GM18499 (cell line): ENCODE measurements at regions not wholly inside any gene's neighbourhood (a gene's known extent, or its start where the extent isn't known, plus 50 kb on each side); places are given as distances from the start of the nearest gene placed in this dataset.
A peak's percentile ranks its signal among the peaks of the same experiment; 100 is the strongest.

ENCODE experiments used
- ATAC-seq: cut with Tn5 transposase; IDR thresholded peaks from one replicate; pipeline ENCODE4 v1.9.1; 2021; ENCODE audit warnings: moderate number of reproducible peaks; ENCODE audit not compliant: insufficient read depth, unreplicated experiment

DNA sequence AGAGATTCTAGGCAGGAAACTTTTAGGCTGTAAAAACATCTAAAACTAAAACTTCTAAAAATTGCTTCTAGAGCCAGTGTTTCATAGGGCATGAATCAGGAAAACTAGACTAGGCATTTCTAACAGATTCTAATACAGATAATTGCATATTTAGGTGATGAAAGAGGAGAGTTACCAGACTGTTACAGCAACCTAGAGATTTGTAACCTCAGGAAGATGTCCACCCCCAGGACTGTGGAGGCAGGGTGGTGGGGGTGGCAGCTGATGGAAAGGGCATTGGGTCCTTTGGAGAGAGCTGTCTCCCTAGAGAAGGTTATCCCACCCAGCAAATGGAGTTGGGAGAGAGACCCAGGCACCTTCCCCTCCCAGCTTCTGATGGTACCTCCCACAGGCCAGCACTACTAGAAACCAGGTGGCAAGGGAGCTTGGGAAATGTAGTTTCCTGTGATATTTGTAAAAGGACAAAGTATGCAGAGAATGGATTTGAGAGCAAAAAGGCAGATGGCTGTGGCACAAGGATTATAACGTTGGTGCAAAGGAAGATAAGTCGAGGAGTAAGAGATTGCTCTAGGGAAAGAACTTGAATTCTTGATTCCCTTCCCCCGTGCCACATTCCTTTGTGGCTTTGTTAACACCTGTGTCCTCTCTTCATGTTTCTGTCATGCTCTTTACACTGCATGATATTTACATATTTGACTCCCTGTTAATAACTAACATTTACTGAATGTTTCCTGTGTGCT, 75.6 kb upstream of the MGAT5 start:
- ATAC-seq = no peak

- peak; percentile 64 for ATAC-seq
These were observed 72.7 kb upstream of the MGAT5 start for GRCh38 chr2:134181219-134181618.

GRCh38 chr2:134183679-134184078, 70.2 kb upstream of the MGAT5 start:
- no peak for ATAC-seq

- no peak for ATAC-seq
These were observed 68.2 kb upstream of the MGAT5 start for GRCh38 chr2:134185639-134186038.

GRCh38 chr2:134189009-134189720, 64.7 kb upstream of the MGAT5 start:
- no peak for ATAC-seq

- ATAC-seq = no peak
These were observed 63.6 kb upstream of the MGAT5 start for GRCh38 chr2:134190062-134190806.

- ATAC-seq = no peak
These were observed 63.1 kb upstream of the MGAT5 start for GRCh38 chr2:134190807-134191203.

- ATAC-seq = no peak
These were observed 62.0 kb upstream of the MGAT5 start for GRCh38 chr2:134191835-134192234.

- ATAC-seq = no peak
These were observed 60.9 kb upstream of the MGAT5 start for GRCh38 chr2:134193006-134193405.

- ATAC-seq = no peak
These were observed 59.4 kb upstream of the MGAT5 start for GRCh38 chr2:134194519-134194918.

DNA sequence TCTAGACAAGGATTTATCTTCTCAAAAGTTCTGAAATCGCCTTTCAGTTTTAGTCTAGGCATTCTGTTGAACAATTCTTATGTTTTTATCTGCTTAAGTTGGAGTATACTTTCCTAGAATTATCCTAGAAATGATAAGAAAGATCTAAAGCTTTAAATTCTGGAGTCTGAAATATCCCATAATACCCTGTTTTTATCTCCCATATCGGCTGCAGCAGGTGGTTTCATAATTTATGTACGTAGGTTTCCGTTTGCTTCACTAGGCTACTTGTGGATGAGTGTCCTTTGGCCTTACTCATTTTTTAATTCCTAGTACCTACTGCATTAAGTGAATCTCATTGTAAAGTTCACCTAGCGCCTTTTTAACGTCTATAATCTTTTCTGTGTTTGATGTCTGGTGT, 58.5 kb upstream of the MGAT5 start:
- ATAC-seq = no peak

DNA sequence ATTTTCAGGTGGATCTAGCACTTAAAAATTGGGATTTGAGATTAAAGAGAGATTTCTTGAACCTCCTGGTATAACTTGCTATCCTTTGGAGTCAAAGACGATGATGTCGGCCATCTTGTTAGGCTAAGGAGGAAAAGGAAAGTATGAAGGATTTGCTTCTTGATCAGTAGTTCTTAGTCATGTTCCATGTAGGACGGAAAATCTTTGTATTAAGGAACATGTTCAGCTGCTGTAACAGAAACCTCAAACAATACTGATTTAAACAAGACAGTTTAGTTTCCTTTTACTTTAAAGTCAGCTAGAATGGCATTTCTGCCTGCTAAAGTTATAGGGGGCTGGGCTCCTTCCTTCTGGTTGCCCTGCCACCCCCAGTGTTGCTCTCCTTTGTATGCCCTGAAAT, 56.4 kb upstream of the MGAT5 start:
- ATAC-seq = no peak

- ATAC-seq = no peak
These were observed 55.8 kb upstream of the MGAT5 start for GRCh38 chr2:134198006-134198634.

DNA sequence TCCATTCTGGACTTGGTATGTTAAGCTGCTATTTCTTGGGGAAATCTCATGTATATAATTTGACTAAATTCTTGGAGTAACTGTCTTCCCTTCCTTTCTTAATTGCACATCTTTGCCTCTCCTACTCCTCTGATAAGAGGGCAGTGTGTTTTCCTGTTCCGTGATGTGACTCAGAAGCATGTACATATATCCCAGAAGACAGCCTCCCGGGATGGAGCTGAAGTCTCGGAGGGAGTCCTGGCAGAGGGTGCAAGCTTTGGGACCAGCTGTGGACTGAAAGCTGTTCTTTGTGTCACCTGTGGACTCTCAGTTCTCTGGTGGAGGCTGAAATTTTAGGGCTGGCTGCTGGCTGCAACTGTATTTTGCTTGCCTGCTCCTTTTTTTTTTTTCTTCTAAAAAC, 54.7 kb upstream of the MGAT5 start:
- ATAC-seq = no peak

DNA sequence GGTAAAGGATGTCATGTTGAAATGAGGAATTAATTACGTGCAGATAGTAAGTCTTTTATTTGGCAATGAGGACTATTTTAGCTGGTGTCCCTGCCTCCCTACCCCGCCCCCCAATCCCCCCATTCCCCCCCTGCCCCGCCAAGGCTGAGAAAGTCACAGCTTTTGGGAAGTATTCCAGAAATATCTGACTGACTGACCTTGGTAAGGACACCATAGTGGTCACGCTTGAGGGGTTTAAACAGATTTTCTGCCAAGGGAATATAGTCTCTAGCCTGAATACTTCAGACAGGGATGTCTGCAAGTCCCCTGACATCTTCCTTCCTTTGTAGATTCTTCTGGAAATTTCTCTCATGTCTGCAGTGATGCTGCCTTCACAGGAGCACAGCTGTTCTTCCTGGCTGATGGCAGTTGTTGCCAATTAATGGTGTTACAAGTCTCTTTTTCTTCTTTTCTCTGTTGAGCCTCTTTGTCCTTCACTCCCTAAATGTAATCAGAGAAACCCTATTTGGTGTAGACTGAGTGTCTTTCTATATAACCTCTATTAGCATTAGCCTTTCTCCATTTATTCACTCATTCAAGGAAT, 53.7 kb upstream of the MGAT5 start:
- no peak for ATAC-seq

GRCh38 chr2:134201533-134201932, 52.3 kb upstream of the MGAT5 start:
- no peak for ATAC-seq

DNA sequence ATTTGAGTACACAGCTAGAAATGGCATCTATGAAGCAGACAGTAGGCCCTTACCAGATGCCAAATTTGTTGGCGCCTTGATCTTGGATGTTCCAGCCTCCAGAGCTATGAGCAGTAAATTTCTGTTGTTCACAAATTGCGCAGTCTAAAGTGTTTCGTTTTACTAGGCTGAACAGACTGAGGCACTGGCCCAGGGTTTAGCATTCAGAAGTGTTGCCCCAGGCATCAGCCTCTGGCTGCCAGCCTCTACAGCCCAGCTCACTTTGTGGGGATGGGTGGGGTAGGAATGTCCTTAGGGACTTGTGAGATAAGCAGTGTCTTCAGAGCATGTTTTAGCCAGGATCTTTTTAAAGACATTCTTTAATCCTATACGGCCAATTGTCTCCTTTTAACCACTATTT, 51.5 kb upstream of the MGAT5 start:
- no peak for ATAC-seq

DNA sequence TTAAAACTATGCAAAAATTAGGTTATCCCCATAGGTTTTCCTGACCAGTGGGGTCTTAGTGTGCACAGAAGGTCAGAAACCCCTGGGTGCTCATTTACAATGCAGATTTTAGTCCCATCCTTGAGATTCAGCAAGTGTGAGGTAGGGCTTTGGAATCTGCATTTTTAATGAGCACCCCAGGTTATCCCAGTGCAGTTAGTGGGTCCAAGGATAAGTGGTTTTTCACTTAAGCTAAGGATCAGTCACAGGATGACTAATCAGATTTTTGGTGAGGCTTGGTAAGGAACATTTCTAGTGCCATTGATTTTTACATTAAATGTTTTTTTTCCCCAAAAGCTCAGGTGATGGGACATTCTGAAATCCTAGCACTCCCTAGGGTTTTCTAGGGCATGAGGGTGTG, 50.7 kb upstream of the MGAT5 start:
- no peak for ATAC-seq
